SIG-M5 treated with dmso at 0.1 percent for 504 hours (cell line): ENCODE measurements at regions not wholly inside any gene's neighbourhood (a gene's known extent, or its start where the extent isn't known, plus 50 kb on each side); places are given as distances from the start of the nearest gene placed in this dataset.
"Not testable (repeated sequence)": the region's sequence is repeated elsewhere in the genome, so short reads cannot be mapped to it uniquely, and the experiment has no call there.

Experiments used
- DNase-seq: peaks from one replicate; lab custom pipeline; 2025; ENCODE audit not compliant: unreplicated experiment; lab: John Stamatoyannopoulos, UW

GRCh38 chr15:39510001-39510701, 70.7 kb upstream of the THBS1 start:
- DNase-seq = no peak

GRCh38 chr15:39511000-39511915, 69.6 kb upstream of the THBS1 start:
- no peak for DNase-seq

- DNase-seq = no peak
Observed at GRCh38 chr15:39511916-39512260, 69.0 kb upstream of the THBS1 start.

- no peak for DNase-seq
Observed at GRCh38 chr15:39512643-39513042, 68.2 kb upstream of the THBS1 start.

GRCh38 chr15:39513936-39514335, 66.9 kb upstream of the THBS1 start:
- no peak for DNase-seq

- no peak for DNase-seq
Observed at GRCh38 chr15:39514933-39515332, 65.9 kb upstream of the THBS1 start.

GRCh38 chr15:39515765-39516164, 65.1 kb upstream of the THBS1 start:
- DNase-seq = no peak

- no peak for DNase-seq
Observed at GRCh38 chr15:39517122-39517855, 63.6 kb upstream of the THBS1 start.

- DNase-seq = not testable (repeated sequence)
Observed at GRCh38 chr15:39523968-39524367, 56.9 kb upstream of the THBS1 start.

- DNase-seq = no peak
Observed at GRCh38 chr15:39529457-39529856, 51.4 kb upstream of the THBS1 start.

- no peak for DNase-seq
Observed at GRCh38 chr15:39530480-39531342, 50.2 kb upstream of the THBS1 start.
